ENCODE measurements at regions not wholly inside any gene's neighbourhood (a gene's known extent, or its start where the extent isn't known, plus 50 kb on each side); places are given as distances from the start of the nearest gene placed in this dataset.

GRCh38 chr5:8721536-8721935 is 824.3 kb downstream of the SEMA5A start:
- Histone ChIP-seq H3K4me1 (ENCODE audit: insufficient read depth, low read length, severe bottlenecking) (no peaks in the 10 kb centered on the region), H3K27me3 (ENCODE audit: insufficient read depth, low read length) (no peaks in the 10 kb centered on the region), H3K36me3 (ENCODE audit: insufficient read depth, low read length) (no peaks in the 10 kb centered on the region), H3K27ac (ENCODE audit: low read depth, low read length, poor library complexity, severe bottlenecking) (no peak overlapping the region), H3F3A (ENCODE audit: insufficient read depth, low read length) (no peaks in the 10 kb centered on the region), H3K9me3 (ENCODE audit: low read length) (no peaks in the 10 kb centered on the region), H3K4me3 (ENCODE audit: low read depth, low read length, poor library complexity, severe bottlenecking) (no peak overlapping the region), H3K79me2 (ENCODE audit: insufficient read depth, low read length) (no peaks in the 10 kb centered on the region), H3K9me2 (ENCODE audit: low read depth, low read length) (no peaks in the 10 kb centered on the region), H2AFZ (ENCODE audit: low read length) (no peak overlapping the region), H3K9ac (ENCODE audit: low read length) (no peak overlapping the region), H4K20me1 (ENCODE audit: insufficient read depth, low read length) (no peaks in the 10 kb centered on the region), H3K4me2 (ENCODE audit: low read length) (no peak overlapping the region)
- TF ChIP-seq CTCF (IDR thresholded peaks at IDR 0.05; ENCODE audit: low read length) (no peak), EZH2 (IDR thresholded peaks at IDR 0.05; ENCODE audit: borderline replicate concordance, low read length) (no peak)

- H3K4me2 ChIP-seq (ENCODE audit: low read length) = no peak overlapping the region
- no peaks in the 10 kb centered on the region for H3K9me2 ChIP-seq (ENCODE audit: low read depth, low read length)
- no peaks in the 10 kb centered on the region for H3F3A ChIP-seq (ENCODE audit: insufficient read depth, low read length)
- H3K36me3 ChIP-seq (ENCODE audit: insufficient read depth, low read length) = no peaks in the 10 kb centered on the region
- TF ChIP-seq CTCF (IDR thresholded peaks at IDR 0.05; ENCODE audit: low read length) (no peak), EZH2 (IDR thresholded peaks at IDR 0.05; ENCODE audit: borderline replicate concordance, low read length) (no peak)
- H3K27me3 ChIP-seq (ENCODE audit: insufficient read depth, low read length) = no peaks in the 10 kb centered on the region
- H3K79me2 ChIP-seq (ENCODE audit: insufficient read depth, low read length) = no peaks in the 10 kb centered on the region
- no peak overlapping the region for H3K9ac ChIP-seq (ENCODE audit: low read length)
- H3K9me3 ChIP-seq (ENCODE audit: low read length) = no peaks in the 10 kb centered on the region
- H3K4me1 ChIP-seq (ENCODE audit: insufficient read depth, low read length, severe bottlenecking) = no peaks in the 10 kb centered on the region
- no peak overlapping the region for H3K27ac ChIP-seq (ENCODE audit: low read depth, low read length, poor library complexity, severe bottlenecking)
- H3K4me3 ChIP-seq (ENCODE audit: low read depth, low read length, poor library complexity, severe bottlenecking) = no peak overlapping the region
- no peaks in the 10 kb centered on the region for H4K20me1 ChIP-seq (ENCODE audit: insufficient read depth, low read length)
- no peak overlapping the region for H2AFZ ChIP-seq (ENCODE audit: low read length)
Observed at GRCh38 chr5:8726383-8727036, 819.4 kb downstream of the SEMA5A start.

GRCh38 chr5:8727396-8727795 is 818.5 kb downstream of the SEMA5A start:
- H3K36me3 ChIP-seq (ENCODE audit: insufficient read depth, low read length) = no peaks in the 10 kb centered on the region
- H3K9ac ChIP-seq (ENCODE audit: low read length) = no peak overlapping the region
- no peak overlapping the region for H2AFZ ChIP-seq (ENCODE audit: low read length)

More at GRCh38 chr5:8727396-8727795, 818.5 kb downstream of the SEMA5A start:
- H3K9me3 ChIP-seq (ENCODE audit: low read length) = no peaks in the 10 kb centered on the region
- no peaks in the 10 kb centered on the region for H3K4me1 ChIP-seq (ENCODE audit: insufficient read depth, low read length, severe bottlenecking)
- no peaks in the 10 kb centered on the region for H3K9me2 ChIP-seq (ENCODE audit: low read depth, low read length)
- no peak for TF ChIP-seq EZH2 (IDR thresholded peaks at IDR 0.05; ENCODE audit: borderline replicate concordance, low read length)
- no peak for TF ChIP-seq CTCF (IDR thresholded peaks at IDR 0.05; ENCODE audit: low read length)
- no peaks in the 10 kb centered on the region for H3K27me3 ChIP-seq (ENCODE audit: insufficient read depth, low read length)
- H3K4me2 ChIP-seq (ENCODE audit: low read length) = no peak overlapping the region
- H4K20me1 ChIP-seq (ENCODE audit: insufficient read depth, low read length) = no peaks in the 10 kb centered on the region
- H3K27ac ChIP-seq (ENCODE audit: low read depth, low read length, poor library complexity, severe bottlenecking) = no peak overlapping the region
- no peak overlapping the region for H3K4me3 ChIP-seq (ENCODE audit: low read depth, low read length, poor library complexity, severe bottlenecking)
- H3K79me2 ChIP-seq (ENCODE audit: insufficient read depth, low read length) = no peaks in the 10 kb centered on the region
- H3F3A ChIP-seq (ENCODE audit: insufficient read depth, low read length) = no peaks in the 10 kb centered on the region

Measured in OCI-LY1 (cell line).